Endothelial cell of hepatic sinusoid (primary cell): ENCODE measurements at regions not wholly inside any gene's neighbourhood (a gene's known extent, or its start where the extent isn't known, plus 50 kb on each side); places are given as distances from the start of the nearest gene placed in this dataset.

Experiments used
- in situ Hi-C: cut with HindIII; loops from 2 replicates; pipeline ENCODE4 v1.10.0; 2017; ENCODE audit warnings: low sequenced_read_pairs

DNA sequence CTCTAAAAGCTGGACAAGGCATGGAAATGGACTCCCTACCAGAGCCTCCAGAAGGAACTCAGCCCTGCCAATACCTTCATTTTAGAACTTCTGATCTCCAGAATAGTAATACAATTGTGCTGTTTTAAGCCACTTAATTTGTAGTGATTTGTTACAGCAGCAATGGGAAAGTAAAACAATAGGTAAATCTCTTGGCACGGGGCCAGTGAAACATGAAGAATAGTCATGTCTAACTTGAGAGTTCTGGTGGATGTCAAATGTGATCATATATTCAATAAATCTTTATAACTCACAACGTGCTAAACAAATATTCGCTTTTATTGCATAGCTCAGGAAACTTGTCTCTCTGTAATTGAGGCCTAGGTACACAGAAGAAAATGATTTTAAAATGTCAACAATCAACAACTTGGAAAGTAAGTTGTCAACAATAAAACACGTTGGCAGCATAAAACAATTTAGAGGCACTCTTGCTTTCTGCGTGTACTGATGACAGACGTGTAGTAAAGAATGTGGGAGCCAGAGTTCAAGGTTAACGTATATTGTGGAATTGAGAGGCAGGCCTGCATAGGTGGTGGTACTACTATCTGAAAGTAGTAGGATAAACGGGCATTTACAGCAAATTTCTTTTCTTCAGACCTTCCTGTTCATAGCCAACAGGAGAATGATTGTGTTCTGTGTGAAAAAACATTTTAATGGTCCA lies 140.5 kb upstream of the OPRM1 start:
- in situ Hi-C loops = loop anchor here (25.0 kb wide), 1 partner anchor 236 kb away; no protein-coding TSS in a partner anchor

- in situ Hi-C loops = loop anchor here (25.0 kb wide), 1 partner anchor 220 kb away; no protein-coding TSS in a partner anchor
Observed at GRCh38 chr6:153882411-153882810, 156.6 kb upstream of the OPRM1 start.

DNA sequence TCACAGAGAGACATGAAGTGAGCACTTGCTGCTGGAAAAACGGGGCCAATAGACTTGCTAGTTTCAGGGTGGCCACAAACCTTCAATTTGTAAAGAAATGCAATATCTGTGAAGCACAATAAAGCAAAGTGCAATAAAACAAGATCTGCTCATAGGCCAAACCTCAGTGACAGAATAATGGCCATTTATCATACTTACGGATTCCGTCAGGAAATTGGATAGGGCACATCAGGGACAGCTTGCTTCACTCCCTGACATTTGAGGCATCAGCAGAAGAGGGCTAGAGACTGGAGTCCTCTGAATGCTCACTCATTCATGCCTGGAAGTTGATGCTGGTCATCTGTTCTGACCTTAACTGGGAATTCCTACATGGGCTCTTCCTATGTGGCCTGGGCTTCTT lies 165.5 kb upstream of the OPRM1 start:
- in situ Hi-C loops = no loop called here

GRCh38 chr6:153872946-153873345 lies 166.1 kb upstream of the OPRM1 start:
- in situ Hi-C loops = no loop called here

GRCh38 chr6:153862927-153863326 lies 176.1 kb upstream of the OPRM1 start:
- in situ Hi-C loops = no loop called here

DNA sequence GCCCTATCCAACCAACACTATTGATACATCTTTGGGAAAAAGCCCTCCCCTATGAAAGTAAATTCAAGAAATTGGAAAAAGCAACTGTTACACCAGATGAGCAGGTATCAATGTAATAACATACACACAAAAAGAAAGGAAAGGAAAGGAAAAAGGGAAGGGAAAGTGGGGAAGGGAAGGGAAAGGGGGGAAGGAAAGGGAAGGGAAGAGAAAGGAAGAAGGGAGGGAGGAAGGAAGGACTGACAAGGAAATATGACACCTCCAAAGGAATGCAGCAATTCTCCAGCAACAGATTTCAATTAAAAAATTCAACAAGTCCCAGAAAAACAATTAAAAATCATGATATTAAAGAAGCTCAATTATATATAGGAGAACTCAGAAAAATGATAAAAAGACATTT lies 176.9 kb upstream of the OPRM1 start:
- in situ Hi-C loops = no loop called here

GRCh38 chr6:153858529-153858928 lies 180.5 kb upstream of the OPRM1 start:
- in situ Hi-C loops = no loop called here

- in situ Hi-C loops = no loop called here
Observed at GRCh38 chr6:153856929-153857376, 182.1 kb upstream of the OPRM1 start.

GRCh38 chr6:153852481-153852880 lies 186.6 kb upstream of the OPRM1 start:
- in situ Hi-C loops = no loop called here

DNA sequence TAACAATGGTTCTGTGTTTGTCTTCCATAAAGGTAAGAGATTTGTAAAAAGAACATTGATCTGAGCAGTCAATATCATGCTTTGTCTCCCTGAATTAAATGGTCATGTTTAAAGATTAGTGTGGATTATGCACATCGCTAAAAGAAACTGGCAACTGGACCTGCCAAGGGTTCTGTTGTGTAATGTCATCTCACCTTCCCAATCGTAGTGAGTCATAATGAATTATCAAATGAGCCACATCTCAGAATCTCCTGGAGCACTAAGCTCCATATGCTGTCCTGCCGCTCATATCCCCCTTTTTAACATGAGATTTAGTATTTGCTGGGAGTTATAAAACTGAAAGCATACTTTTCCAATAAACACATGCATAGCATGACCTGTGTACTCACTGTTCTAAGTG lies 187.0 kb upstream of the OPRM1 start:
- in situ Hi-C loops = no loop called here

GRCh38 chr6:153849072-153849779 lies 189.8 kb upstream of the OPRM1 start:
- in situ Hi-C loops = no loop called here

DNA sequence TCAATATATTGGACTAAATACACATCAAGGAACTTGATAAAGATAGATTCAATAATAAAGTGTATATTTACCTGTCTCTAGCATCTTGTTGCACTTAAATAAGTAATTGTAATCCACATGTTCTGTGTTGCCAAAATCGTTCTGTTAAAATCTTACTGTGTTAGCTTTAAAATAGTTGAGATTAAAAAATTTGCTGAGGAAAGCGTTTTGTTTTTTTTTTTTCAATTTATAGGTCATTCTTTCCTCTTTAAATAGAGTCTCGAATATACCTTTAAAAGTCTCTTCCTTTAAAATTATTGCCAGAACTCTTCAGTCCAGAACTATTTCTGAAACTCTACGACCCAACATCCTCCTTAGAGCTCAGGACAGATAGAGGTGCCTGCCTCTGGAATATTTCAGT lies 195.6 kb upstream of the OPRM1 start:
- in situ Hi-C loops = no loop called here

DNA sequence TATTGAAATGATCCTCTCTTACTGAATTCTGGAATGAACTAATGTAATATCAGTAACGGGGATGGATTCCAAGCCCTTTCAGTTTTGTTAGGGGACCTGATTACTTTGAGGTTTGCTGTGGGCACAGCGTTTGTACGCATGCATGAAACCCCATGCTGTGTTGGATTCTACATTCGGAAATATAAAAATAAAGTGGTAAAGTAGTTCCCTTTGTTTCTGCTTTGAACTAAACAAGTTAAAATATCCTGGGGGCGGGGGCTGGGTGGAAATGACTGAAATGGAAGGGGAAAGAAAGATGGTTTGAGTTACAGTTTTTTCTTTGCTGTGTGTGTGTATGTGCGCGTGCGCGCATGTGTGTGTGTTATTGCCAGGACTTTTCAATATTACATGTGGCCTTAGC lies 196.5 kb upstream of the OPRM1 start:
- in situ Hi-C loops = no loop called here

DNA sequence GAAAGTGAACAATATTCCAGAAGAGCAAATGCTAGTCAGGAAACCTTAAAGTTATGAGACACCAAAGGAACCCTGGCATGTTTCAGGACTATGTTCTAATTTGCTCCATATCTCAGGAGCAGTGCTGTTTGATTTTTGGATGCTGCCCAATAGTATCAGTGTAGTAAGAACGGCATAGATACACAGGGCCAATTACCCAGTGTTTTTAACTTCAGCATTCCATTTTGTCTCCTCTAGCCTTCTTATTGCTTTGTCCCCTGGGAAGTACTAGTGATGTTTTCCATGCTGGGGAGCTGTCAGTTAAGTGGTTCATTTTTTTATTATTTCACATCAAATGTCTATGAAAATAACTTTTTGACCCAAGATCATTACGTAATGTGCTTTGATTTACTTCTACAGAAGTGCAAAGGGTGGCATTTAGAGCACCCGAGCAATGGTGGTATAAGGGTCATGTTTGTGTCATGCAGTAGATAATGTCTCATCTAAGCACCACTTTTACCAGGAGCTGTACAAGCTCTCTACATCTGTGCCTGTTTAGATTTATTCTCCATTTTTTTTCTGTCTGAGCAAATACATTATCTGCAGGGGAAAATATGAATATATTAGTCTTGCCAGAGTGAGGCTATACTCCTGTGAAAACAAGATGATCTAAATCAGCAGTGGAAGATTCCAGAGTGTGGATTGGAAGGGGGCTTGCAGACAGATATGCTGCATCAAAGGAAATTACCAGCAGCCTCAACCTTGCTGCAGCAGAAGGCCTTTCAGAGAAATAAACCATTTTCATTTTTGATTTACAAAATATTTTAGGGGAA lies 198.8 kb upstream of the OPRM1 start:
- in situ Hi-C loops = no loop called here

- in situ Hi-C loops = no loop called here
Observed at GRCh38 chr6:153832543-153832942, 206.5 kb upstream of the OPRM1 start.

DNA sequence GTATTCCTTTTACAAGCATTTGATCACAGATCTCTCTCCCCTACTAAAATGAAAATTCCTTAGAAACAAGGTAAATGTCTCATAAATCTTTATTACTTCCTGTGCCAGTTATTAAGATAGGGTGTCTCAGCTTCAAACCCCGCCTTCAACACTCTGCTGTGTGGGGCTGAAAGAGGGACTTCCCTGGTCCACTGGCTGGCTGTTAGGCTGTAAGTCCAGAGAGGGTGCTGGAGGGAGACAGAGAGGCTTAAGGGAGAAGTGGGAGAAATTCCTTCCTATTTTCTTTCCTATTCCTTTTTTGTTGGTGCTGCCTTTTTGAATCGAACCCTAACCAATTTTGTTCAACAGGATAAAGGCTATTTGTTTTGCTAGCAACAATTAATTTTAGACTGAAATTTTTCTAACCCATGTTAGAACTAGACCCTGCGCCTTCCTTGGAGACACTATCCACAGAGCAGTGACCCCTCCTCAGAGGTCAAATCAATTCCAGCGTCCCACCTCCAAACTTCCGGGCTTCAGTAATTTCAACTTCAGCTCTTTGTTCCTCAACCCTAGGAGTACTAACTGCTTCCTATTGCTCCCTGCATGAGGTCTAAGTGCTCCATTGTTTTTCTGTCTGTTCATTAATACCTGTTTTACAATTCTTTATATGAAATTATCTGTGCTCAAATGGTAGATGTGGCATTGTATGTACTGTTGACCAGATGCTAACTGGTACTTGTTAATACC lies 207.5 kb upstream of the OPRM1 start:
- in situ Hi-C loops = no loop called here

DNA sequence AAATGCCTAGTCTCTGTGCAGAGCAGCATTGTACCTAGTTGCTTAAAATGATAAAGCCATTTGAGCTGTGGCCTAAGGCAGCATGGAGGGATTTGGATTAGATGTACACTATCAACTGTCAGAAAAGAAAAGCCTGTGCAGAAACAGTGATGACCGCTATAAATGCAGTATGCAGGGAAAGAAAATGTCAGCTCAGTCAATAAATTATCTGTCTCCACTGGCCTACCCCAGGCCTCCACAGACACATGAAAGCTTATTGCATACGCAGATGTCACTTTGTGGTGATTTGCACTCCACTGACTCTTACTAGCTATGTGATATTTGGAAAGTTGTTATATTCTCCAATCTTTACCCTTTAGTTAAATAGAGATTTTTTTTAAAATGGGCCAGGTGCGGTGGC lies 221.9 kb upstream of the OPRM1 start:
- in situ Hi-C loops = no loop called here

GRCh38 chr6:153816366-153816765 lies 222.7 kb upstream of the OPRM1 start:
- in situ Hi-C loops = no loop called here

DNA sequence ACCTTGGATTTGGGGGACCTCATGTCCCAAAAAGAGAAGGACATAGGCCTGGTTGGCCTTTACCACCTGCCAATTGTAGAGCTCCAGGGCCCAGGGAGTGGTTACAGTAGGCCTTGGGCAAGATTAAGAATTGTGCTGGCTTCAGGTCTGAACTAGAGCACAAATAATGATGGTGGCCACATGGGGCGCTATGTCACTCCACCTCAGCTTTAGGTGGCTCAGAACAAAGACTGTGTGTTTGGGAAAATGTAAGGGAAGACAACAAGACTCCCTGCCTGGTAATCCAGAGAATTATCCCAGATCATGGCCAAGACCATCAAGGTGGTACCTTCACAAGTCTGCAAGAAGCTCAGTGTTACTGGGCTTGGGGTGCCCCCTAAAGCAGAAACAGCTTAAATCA lies 224.9 kb upstream of the OPRM1 start:
- in situ Hi-C loops = no loop called here

DNA sequence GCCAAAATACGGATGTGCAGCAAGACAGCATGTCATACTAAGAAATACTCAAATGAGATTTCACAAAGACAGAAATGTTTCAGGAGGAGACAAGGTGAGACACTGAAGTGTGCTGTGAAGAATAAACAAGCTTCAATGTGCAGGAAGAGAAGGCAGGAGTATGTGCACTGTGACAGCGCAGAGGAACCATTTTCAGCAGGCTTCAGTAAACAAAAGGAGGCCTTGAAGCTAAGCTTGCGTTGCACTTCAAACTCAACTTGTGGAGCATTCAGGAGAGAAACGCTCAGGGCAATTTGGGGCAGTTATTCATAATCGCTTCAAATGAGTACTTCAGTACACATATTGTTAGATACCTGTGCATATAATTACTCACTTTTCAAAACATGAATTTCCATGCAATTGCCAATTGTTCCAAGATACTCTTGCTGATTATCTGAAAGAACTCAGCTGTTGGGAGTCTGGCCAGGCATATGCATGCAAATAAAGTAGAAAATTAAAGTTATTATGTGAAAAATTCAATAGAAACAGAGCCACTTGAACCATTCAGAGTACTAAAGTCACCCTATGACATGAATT lies 234.2 kb upstream of the OPRM1 start:
- in situ Hi-C loops = no loop called here

DNA sequence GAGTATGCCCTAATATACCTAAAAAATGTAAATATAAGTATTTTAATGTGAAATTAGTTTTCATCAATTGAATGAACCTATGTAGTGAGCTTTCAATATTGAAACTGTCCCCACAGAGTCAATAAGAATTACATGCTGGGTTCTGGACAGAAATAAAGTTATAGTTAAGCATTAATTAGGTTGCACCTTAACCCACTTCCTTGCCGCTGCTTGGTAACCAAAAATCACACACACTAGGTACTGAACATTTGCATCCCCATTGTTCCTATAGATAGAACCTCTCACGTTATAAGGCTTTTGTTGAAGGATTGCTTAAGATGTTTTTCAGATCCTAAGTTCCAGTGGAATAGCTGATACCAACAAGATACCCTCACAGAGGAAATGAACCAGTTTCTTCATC lies 237.1 kb upstream of the OPRM1 start:
- in situ Hi-C loops = no loop called here
